Stimulated activated effector memory CD8-positive, alpha-beta T cell treated with anti-CD3 and anti-CD28 coated beads, Interleukin-12 subunit alpha, Interleukin-12 subunit beta, amount 100 ng/mL, for 72 hours (primary cell): ENCODE measurements at regions not wholly inside any gene's neighbourhood (a gene's known extent, or its start where the extent isn't known, plus 50 kb on each side); places are given as distances from the start of the nearest gene placed in this dataset.
"Not testable (repeated sequence)": the region's sequence is repeated elsewhere in the genome, so short reads cannot be mapped to it uniquely, and the experiment has no call there.

Source experiments
- ATAC-seq: fragments of 150-1000 bp; cut with Tn5 transposase; 2 replicates; pipeline ENCODE4 v1.10.0; 2021
- DNase-seq, 2 donors: peaks; one replicate each; pipeline ENCODE4 v3.0.0; 2021 to 2022; ENCODE audit warnings: low spot score in 2 of 2
- H3K27ac Mint-ChIP-seq: one replicate; pipeline ENCODE4 v1.8.0; 2022; ENCODE audit warnings: mild to moderate bottlenecking, mixed read lengths
- H3K36me3 Mint-ChIP-seq: one replicate; pipeline ENCODE4 v1.8.0; 2022; ENCODE audit warnings: mild to moderate bottlenecking, mixed read lengths
- H3K4me1 Mint-ChIP-seq: one replicate; pipeline ENCODE4 v1.8.0; 2022; ENCODE audit warnings: mixed read lengths
- H3K4me3 Mint-ChIP-seq: one replicate; pipeline ENCODE4 v1.8.0; 2022; ENCODE audit warnings: mild to moderate bottlenecking, mixed read lengths
- H3K9me3 Mint-ChIP-seq: one replicate; pipeline ENCODE4 v1.8.0; 2022; ENCODE audit warnings: mixed read lengths

GRCh38 chr10:50200008-50200407, 51.3 kb downstream of the ASAH2 start:
- H3K9me3 Mint-ChIP-seq, DNase-seq, H3K36me3 Mint-ChIP-seq, H3K4me3 Mint-ChIP-seq, H3K27ac Mint-ChIP-seq, H3K4me1 Mint-ChIP-seq: not testable (repeated sequence)
- ATAC-seq: peak; percentile 16

GRCh38 chr10:50193090-50193489, 58.2 kb downstream of the ASAH2 start:
- H3K36me3 Mint-ChIP-seq, ATAC-seq, H3K4me1 Mint-ChIP-seq, H3K27ac Mint-ChIP-seq, DNase-seq, H3K9me3 Mint-ChIP-seq, H3K4me3 Mint-ChIP-seq: not testable (repeated sequence)
